Esophagus squamous epithelium (tissue), 5 donors: ENCODE measurements at regions not wholly inside any gene's neighbourhood (a gene's known extent, or its start where the extent isn't known, plus 50 kb on each side); places are given as distances from the start of the nearest gene placed in this dataset.

ENCODE experiments used
- DNase-seq: peaks from one replicate; lab custom pipeline; 2025; lab: John Stamatoyannopoulos, UW
- H3K27ac ChIP-seq, 4 donors: fragments of 200-600 bp; sonication (generic); one replicate each; pipeline ENCODE4 v1.5.1; 2016 to 2019; ENCODE audit warnings: mild to moderate bottlenecking in 1 of 4
- H3K27me3 ChIP-seq, 4 donors: fragments of 200-600 bp; sonication (generic); 1 replicate in 3 of 4; 2 replicates in 1 of 4; pipeline versions ENCODE4 v1.5.1 to v1.6.0; 2017 to 2021; ENCODE audit warnings: antibody characterized with exemption in 1 of 4
- H3K36me3 ChIP-seq, 3 donors: fragments of 200-600 bp; sonication (generic); one replicate each; pipeline ENCODE4 v1.5.1; 2016 to 2019
- H3K4me1 ChIP-seq, 3 donors: fragments of 200-600 bp; sonication (generic); one replicate each; pipeline ENCODE4 v1.5.1; 2017 to 2019
- H3K4me3 ChIP-seq, 4 donors: fragments of 200-600 bp; sonication (generic); 1 replicate in 3 of 4; 2 replicates in 1 of 4; pipeline ENCODE4 v1.5.1; 2016 to 2019; ENCODE audit warnings: mild to moderate bottlenecking in 2 of 4, moderate library complexity in 1 of 4
- H3K9me3 ChIP-seq, 3 donors: fragments of 200-600 bp; sonication (generic); one replicate each; pipeline ENCODE4 v1.5.1; 2016 to 2019
- POLR2A ChIP-seq, 4 donors: fragments of 450-650 bp; IDR thresholded peaks; one replicate each; pipeline ENCODE4 v1.6.1; 2017; ENCODE audit warnings: antibody characterized with exemption in 4 of 4, mild to moderate bottlenecking in 4 of 4, moderate library complexity in 3 of 4
- WGBS, 2 donors: methylation state at CpG; one replicate each; pipeline ENCODE4 v1.1.5; 2018; 5-methylcytosine and 5-hydroxymethylcytosine counted together
- intact Hi-C: fragments of 100-400 bp; cut with DNase I; formaldehyde crosslinking; loops from one replicate; pipeline ENCODE4 v1.15.0; 2022
- TF ChIP-seq, protein P1 (sequence below), 6 experiments: fragments of 450-650 bp in 4 of 6; fragments of 200-600 bp in 2 of 6; sonication (generic) in 2 of 6; IDR thresholded peaks; one replicate each; pipeline ENCODE4 v1.5.1; 2016 to 2019; ENCODE audit warnings: antibody characterized with exemption in 6 of 6, mild to moderate bottlenecking in 4 of 6, moderate library complexity in 4 of 6
- donor health status: DM: yes; HTN: yes; CAD: no.

DNA sequence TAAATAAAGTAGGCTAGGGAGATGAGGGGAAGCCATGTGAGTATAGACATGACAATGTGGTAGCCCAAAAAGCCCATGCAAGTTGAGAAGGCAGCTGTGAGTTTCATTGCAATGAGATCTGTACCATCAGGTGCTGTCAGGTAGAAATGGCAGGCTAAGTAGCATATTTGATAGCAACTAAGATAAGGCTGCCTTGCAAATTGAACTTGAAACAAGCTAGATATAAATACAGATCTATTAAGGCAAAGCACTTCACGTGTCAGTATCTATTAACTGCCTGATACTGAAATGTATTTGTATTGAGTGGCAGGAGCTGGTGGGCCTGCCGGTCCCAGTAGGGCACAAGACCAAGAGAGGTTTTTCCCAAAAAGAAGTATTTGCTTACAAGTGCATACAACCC lies 419.9 kb downstream of the TDRD15 start:
- TF ChIP-seq POLR2A (IDR thresholded peaks at IDR 0.05): no peak
- TF ChIP-seq, protein P1, sequence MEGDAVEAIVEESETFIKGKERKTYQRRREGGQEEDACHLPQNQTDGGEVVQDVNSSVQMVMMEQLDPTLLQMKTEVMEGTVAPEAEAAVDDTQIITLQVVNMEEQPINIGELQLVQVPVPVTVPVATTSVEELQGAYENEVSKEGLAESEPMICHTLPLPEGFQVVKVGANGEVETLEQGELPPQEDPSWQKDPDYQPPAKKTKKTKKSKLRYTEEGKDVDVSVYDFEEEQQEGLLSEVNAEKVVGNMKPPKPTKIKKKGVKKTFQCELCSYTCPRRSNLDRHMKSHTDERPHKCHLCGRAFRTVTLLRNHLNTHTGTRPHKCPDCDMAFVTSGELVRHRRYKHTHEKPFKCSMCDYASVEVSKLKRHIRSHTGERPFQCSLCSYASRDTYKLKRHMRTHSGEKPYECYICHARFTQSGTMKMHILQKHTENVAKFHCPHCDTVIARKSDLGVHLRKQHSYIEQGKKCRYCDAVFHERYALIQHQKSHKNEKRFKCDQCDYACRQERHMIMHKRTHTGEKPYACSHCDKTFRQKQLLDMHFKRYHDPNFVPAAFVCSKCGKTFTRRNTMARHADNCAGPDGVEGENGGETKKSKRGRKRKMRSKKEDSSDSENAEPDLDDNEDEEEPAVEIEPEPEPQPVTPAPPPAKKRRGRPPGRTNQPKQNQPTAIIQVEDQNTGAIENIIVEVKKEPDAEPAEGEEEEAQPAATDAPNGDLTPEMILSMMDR (IDR thresholded peaks at IDR 0.05): no peak
- no peak for DNase-seq
- Histone ChIP-seq H3K36me3 (no peaks in the 10 kb centered on the region), H3K4me1 (no peaks in the 10 kb centered on the region), H3K9me3 (no peaks in the 10 kb centered on the region), H3K27me3 (no peaks in the 10 kb centered on the region), H3K27ac (no peak overlapping the region), H3K4me3 (no peak overlapping the region)
- intact Hi-C loops: no loop called here
- WGBS, 2 donors: 49 to 77% methylated on average over 2 of the region's 2 CpGs

- TF ChIP-seq, protein P1 (IDR thresholded peaks at IDR 0.05): no peak
- H3K9me3 ChIP-seq: no peaks in the 10 kb centered on the region
- no peaks in the 10 kb centered on the region for H3K36me3 ChIP-seq
- H3K4me3 ChIP-seq: no peak overlapping the region
- H3K27me3 ChIP-seq: no peaks in the 10 kb centered on the region
- H3K4me1 ChIP-seq: no peaks in the 10 kb centered on the region
- DNase-seq: no peak
- H3K27ac ChIP-seq: no peak overlapping the region
- WGBS, 2 donors: 50 to 52% methylated on average over 3 of the region's 3 CpGs
- intact Hi-C loops: no loop called here
Observed at GRCh38 chr2:21544392-21544791, 420.6 kb downstream of the TDRD15 start.

DNA sequence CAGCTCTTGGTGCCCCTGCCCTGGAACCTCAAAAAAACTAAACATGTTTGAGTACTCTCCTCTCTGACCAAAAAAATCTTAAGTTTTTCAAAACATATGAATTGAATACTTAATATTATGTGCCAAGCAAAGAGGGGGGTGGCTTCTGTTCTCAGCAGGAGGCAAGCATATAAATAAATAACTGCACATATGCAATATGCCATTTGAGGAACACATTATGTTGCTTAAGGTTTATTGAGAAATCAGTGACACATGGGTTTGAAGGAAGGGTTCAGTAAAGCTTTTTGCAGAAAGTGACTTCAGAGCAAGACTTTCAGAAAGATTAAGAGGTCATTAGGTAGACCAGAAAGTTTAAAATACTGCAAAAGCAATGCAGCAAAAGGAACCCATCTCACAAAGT lies 429.2 kb downstream of the TDRD15 start:
- H3K27me3 ChIP-seq: no peaks in the 10 kb centered on the region
- no peak for DNase-seq
- TF ChIP-seq, protein P1 (IDR thresholded peaks at IDR 0.05): no peak
- no peak for TF ChIP-seq POLR2A (IDR thresholded peaks at IDR 0.05)

GRCh38 chr2:21559351-21559750 lies 435.6 kb downstream of the TDRD15 start:
- no peaks in the 10 kb centered on the region for H3K27me3 ChIP-seq
- no peak for DNase-seq
- no peaks in the 10 kb centered on the region for H3K36me3 ChIP-seq
- no peak overlapping the region for H3K4me3 ChIP-seq
- intact Hi-C loops: no loop called here
- TF ChIP-seq, protein P1 (IDR thresholded peaks at IDR 0.05): no peak
- no peak for TF ChIP-seq POLR2A (IDR thresholded peaks at IDR 0.05)
- no peak overlapping the region for H3K27ac ChIP-seq
- no peaks in the 10 kb centered on the region for H3K9me3 ChIP-seq
- WGBS, 2 donors: 69 to 72% methylated on average over 4 of the region's 4 CpGs
- H3K4me1 ChIP-seq: no peaks in the 10 kb centered on the region

More for the DNA sequence above, 429.2 kb downstream of the TDRD15 start:
- Histone ChIP-seq H3K4me1 (no peaks in the 10 kb centered on the region), H3K36me3 (no peaks in the 10 kb centered on the region), H3K9me3 (no peaks in the 10 kb centered on the region), H3K4me3 (no peak overlapping the region), H3K27ac (no peak overlapping the region)
- intact Hi-C loops: no loop called here

GRCh38 chr2:21561965-21562364 lies 438.2 kb downstream of the TDRD15 start:
- no peaks in the 10 kb centered on the region for H3K4me1 ChIP-seq
- H3K27me3 ChIP-seq: no peaks in the 10 kb centered on the region
- H3K36me3 ChIP-seq: no peaks in the 10 kb centered on the region
- DNase-seq: no peak
- no CpG with 5 or more reads among the region's 1 CpG for WGBS, 2 donors
- TF ChIP-seq, protein P1 (IDR thresholded peaks at IDR 0.05): no peak
- no peak for TF ChIP-seq POLR2A (IDR thresholded peaks at IDR 0.05)
- H3K4me3 ChIP-seq: no peak overlapping the region
- H3K27ac ChIP-seq: no peak overlapping the region
- no peaks in the 10 kb centered on the region for H3K9me3 ChIP-seq
- intact Hi-C loops: no loop called here
